Activated CD8-positive, alpha-beta memory T cell treated with anti-CD3 and anti-CD28 coated beads, Interleukin-2, amount 10 ng/mL, durations not matched to agents 7 days and 5 days (primary cell): ENCODE measurements at regions not wholly inside any gene's neighbourhood (a gene's known extent, or its start where the extent isn't known, plus 50 kb on each side); places are given as distances from the start of the nearest gene placed in this dataset.
"Not testable (repeated sequence)": the region's sequence is repeated elsewhere in the genome, so short reads cannot be mapped to it uniquely, and the experiment has no call there.

Experiments used
- ATAC-seq: fragments of 150-1000 bp; cut with Tn5 transposase; one replicate; pipeline ENCODE4 v1.10.0; 2021; ENCODE audit warnings: moderate library complexity
- CTCF ChIA-PET: fragments of 350-600 bp; sonication (Branson Sonifier 250); formaldehyde crosslinking; loops from one replicate; lab custom pipeline; 2021; ENCODE audit warnings: antibody characterized with exemption; lab: Charles Lee
- DNase-seq: peaks from one replicate; pipeline ENCODE4 v3.0.0-alpha.2; 2020
- H3K27ac Mint-ChIP-seq: one replicate; pipeline ENCODE4 v1.8.0; 2021; ENCODE audit warnings: mild to moderate bottlenecking, mixed read lengths
- H3K27me3 Mint-ChIP-seq: one replicate; pipeline ENCODE4 v1.8.0; 2021; ENCODE audit warnings: mixed read lengths
- H3K36me3 Mint-ChIP-seq: one replicate; pipeline ENCODE4 v1.8.0; 2021; ENCODE audit warnings: mild to moderate bottlenecking, mixed read lengths
- H3K4me1 Mint-ChIP-seq: one replicate; pipeline ENCODE4 v1.8.0; 2021; ENCODE audit warnings: mixed read lengths
- H3K4me3 Mint-ChIP-seq: one replicate; pipeline ENCODE4 v1.8.0; 2021; ENCODE audit warnings: mild to moderate bottlenecking, moderate library complexity, mixed read lengths
- H3K9me3 Mint-ChIP-seq: one replicate; pipeline ENCODE4 v1.8.0; 2022; ENCODE audit warnings: low read depth, mixed read lengths

DNA sequence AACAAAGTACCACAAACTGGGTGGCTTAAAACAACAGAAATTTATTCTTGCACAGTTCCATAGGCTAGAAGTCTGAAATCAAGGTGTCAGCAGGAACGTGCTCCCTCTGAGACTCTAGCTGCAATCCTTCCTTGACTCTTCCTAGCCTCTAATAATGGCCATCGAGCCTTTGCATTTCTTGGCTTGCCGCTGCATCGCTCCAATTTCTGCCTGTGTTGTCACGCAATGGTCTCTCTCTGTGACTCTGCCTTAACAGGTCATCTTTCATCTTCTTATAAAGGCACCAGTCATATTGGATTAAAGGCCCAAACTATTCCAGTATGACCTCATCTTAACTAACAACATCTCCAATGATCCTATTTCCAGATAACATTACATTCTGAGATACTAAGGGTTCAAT lies 61.0 kb upstream of the FNDC3B start:
- H3K27me3 Mint-ChIP-seq: no peaks in the 10 kb centered on the region
- H3K27ac Mint-ChIP-seq: no peak overlapping the region
- ATAC-seq (no peak), DNase-seq (no peak)
- H3K4me1 Mint-ChIP-seq: peaks cover 9% of the 10 kb centered on the region
- no peaks in the 10 kb centered on the region for H3K36me3 Mint-ChIP-seq
- CTCF ChIA-PET: interaction anchor here (1.2 kb wide), 1 partner anchor 354 kb away, joined by 4 read pairs; no protein-coding TSS in a partner anchor
- no peaks in the 10 kb centered on the region for H3K9me3 Mint-ChIP-seq
- no peak overlapping the region for H3K4me3 Mint-ChIP-seq

- Mint-ChIP-seq H3K9me3 (no peaks in the 10 kb centered on the region), H3K4me1 (peaks cover 9% of the 10 kb centered on the region)
These were observed 60.3 kb upstream of the FNDC3B start for GRCh38 chr3:171979081-171979480.

DNA sequence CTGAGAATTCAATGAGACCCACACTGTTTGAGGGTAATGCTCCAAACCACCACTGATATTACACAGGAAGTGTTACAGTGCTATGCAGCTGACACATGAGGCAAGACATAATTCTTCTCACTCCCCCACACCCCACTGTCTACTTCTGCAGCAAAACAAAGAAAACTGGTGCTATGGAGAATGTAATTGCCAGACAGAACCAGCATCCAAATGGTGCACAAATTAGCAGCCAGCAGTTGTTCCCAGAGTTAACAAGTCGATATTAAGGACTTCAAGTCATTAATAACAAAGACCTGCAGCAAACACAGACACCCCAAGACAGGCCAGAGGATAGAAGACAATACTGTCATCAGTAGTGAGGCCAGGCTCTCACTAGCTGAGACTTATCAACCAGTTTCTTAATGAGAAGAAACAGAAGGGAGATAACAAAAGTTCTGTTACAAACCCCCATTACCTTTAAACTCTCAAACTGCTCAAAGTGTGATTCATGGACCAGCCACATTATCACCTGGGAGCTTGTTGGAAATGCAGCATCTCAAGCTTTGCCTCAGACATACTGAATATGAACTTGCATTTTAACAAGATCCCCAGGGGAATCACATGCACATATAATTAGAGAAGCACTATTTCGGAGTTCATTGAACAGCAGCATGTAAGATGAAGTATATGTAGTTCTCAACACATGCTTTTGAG lies 58.7 kb upstream of the FNDC3B start:
- CTCF ChIA-PET: interaction anchor here (1.4 kb wide), 1 partner anchor 10 kb away, joined by 4 read pairs; no protein-coding TSS in a partner anchor
- ATAC-seq (peak; percentile 57), DNase-seq (no peak)
- peaks cover 9% of the 10 kb centered on the region for H3K4me1 Mint-ChIP-seq
- H3K27me3 Mint-ChIP-seq: peaks cover 4% of the 10 kb centered on the region
- H3K4me3 Mint-ChIP-seq: no peak overlapping the region
- H3K36me3 Mint-ChIP-seq: no peaks in the 10 kb centered on the region
- H3K27ac Mint-ChIP-seq: no peak overlapping the region
- no peaks in the 10 kb centered on the region for H3K9me3 Mint-ChIP-seq

More at GRCh38 chr3:171979081-171979480, 60.3 kb upstream of the FNDC3B start:
- H3K4me3 Mint-ChIP-seq: no peak overlapping the region
- no peaks in the 10 kb centered on the region for H3K27me3 Mint-ChIP-seq
- DNase-seq: no peak
- no peak overlapping the region for H3K27ac Mint-ChIP-seq
- H3K36me3 Mint-ChIP-seq: no peaks in the 10 kb centered on the region
- ATAC-seq: no peak
- CTCF ChIA-PET: no interaction called here

DNA sequence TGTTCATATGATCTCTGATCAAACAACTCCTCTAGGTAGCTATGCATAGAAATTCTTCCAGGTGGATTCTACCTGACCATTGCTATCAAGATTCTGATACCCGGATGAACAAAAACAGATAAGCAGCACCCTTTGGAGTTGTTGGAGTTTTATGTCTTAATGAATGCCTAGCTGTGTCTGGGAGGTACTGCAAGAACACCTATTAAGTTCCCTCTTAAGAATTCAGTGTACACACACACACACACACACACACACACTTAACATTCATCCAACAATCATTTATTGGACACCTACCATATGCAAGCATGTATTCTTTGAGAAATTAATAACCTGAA lies 58.1 kb upstream of the FNDC3B start:
- CTCF ChIA-PET: interaction anchor here (1.4 kb wide), 1 partner anchor 10 kb away, joined by 4 read pairs; no protein-coding TSS in a partner anchor
- Mint-ChIP-seq H3K9me3 (no peaks in the 10 kb centered on the region), H3K4me3 (no peak overlapping the region), H3K27ac (no peak overlapping the region), H3K36me3 (no peaks in the 10 kb centered on the region), H3K4me1 (peaks cover 11% of the 10 kb centered on the region), H3K27me3 (peaks cover 6% of the 10 kb centered on the region)
- no peak for ATAC-seq
- no peak for DNase-seq

DNA sequence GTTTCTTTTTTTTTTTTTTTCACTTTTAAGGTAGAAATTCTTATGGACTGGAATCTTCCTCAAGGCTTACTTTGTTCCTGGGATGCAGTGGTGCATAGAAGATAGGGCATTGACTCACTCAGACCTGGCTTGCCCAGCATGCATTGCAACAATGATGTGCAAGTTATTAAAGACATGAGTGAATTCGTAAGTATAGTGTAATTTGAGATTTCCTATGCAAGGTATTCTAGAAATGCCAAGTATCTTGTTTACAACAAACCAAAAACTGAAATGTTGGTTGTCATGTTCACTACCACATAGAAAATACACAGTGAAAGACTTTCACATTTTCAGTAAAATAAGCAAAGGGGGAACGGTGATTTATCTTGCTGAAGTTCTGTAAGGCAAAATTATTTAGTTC lies 56.5 kb upstream of the FNDC3B start:
- Mint-ChIP-seq H3K36me3 (no peaks in the 10 kb centered on the region), H3K9me3 (no peaks in the 10 kb centered on the region), H3K27ac (no peak overlapping the region), H3K4me3 (no peak overlapping the region), H3K27me3 (peaks cover 9% of the 10 kb centered on the region), H3K4me1 (peaks cover 11% of the 10 kb centered on the region)
- no peak for DNase-seq
- no peak for ATAC-seq
- CTCF ChIA-PET: no interaction called here

- H3K4me3 Mint-ChIP-seq: not testable (repeated sequence)
These were observed 55.7 kb upstream of the FNDC3B start for GRCh38 chr3:171983685-171984084.

GRCh38 chr3:171984883-171985282 lies 54.5 kb upstream of the FNDC3B start:
- Mint-ChIP-seq H3K4me3 (no peak overlapping the region), H3K4me1 (peaks cover 9% of the 10 kb centered on the region), H3K9me3 (no peaks in the 10 kb centered on the region), H3K36me3 (no peaks in the 10 kb centered on the region), H3K27ac (no peak overlapping the region), H3K27me3 (peaks cover 12% of the 10 kb centered on the region)
- DNase-seq (no peak), ATAC-seq (no peak)
- CTCF ChIA-PET: no interaction called here

More at GRCh38 chr3:171983685-171984084, 55.7 kb upstream of the FNDC3B start:
- H3K4me1 Mint-ChIP-seq, DNase-seq, H3K9me3 Mint-ChIP-seq, H3K27ac Mint-ChIP-seq, ATAC-seq, CTCF ChIA-PET, H3K36me3 Mint-ChIP-seq: not testable (repeated sequence)
- H3K27me3 Mint-ChIP-seq: peaks cover 12% of the 10 kb centered on the region

DNA sequence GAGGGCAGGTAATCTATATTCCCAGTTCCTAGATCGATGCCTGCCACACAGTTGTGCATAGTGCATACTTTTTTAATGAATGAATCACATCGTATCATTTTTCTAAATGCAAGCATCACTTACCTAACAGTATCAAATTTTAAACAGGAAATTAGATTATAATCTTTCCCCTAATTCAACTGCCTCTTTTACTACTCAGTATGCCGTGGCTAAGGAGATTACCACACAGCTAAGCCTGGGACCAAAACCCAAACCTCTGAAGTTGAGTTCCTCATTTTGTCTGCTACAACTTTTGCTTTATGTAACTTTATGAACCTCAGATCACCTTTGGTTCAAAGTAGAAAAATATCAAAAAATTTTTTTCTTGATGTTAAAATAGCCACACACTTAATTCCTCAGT lies 53.2 kb upstream of the FNDC3B start:
- H3K9me3 Mint-ChIP-seq: peaks cover 3% of the 10 kb centered on the region
- ATAC-seq (no peak), DNase-seq (no peak)
- H3K36me3 Mint-ChIP-seq: peaks cover 3% of the 10 kb centered on the region
- peaks cover 3% of the 10 kb centered on the region for H3K4me1 Mint-ChIP-seq
- no peak overlapping the region for H3K4me3 Mint-ChIP-seq
- peaks cover 12% of the 10 kb centered on the region for H3K27me3 Mint-ChIP-seq
- CTCF ChIA-PET: no interaction called here
- H3K27ac Mint-ChIP-seq: no peak overlapping the region

GRCh38 chr3:171986757-171987518 lies 52.4 kb upstream of the FNDC3B start:
- no peak overlapping the region for H3K4me3 Mint-ChIP-seq
- H3K27ac Mint-ChIP-seq: no peak overlapping the region
- peaks cover 12% of the 10 kb centered on the region for H3K27me3 Mint-ChIP-seq
- DNase-seq (no peak), ATAC-seq (no peak)
- peaks cover 3% of the 10 kb centered on the region for H3K36me3 Mint-ChIP-seq
- peaks cover 3% of the 10 kb centered on the region for H3K9me3 Mint-ChIP-seq
- CTCF ChIA-PET: no interaction called here
- peaks cover 3% of the 10 kb centered on the region for H3K4me1 Mint-ChIP-seq
